RWPE1 (cell line): ENCODE measurements at regions not wholly inside any gene's neighbourhood (a gene's known extent, or its start where the extent isn't known, plus 50 kb on each side); places are given as distances from the start of the nearest gene placed in this dataset.

Experiments used
- CTCF ChIA-PET: fragments of 350-600 bp; sonication (Branson Sonifier 250); formaldehyde crosslinking; extraction: SDS; loops from one replicate; lab custom pipeline; 2021; lab: Yijun Ruan, JAX
- POLR2A ChIA-PET: fragments of 400-600 bp; formaldehyde crosslinking; extraction: SDS; loops from one replicate; lab custom pipeline; 2020; ENCODE audit warnings: antibody characterized with exemption; ENCODE audit not compliant: low non-redundant PET; lab: Yijun Ruan, JAX
- DNase-seq: peaks from one replicate; pipeline ENCODE4 v3.0.0; 2012; ENCODE audit warnings: low spot score
- H3K27ac ChIP-seq: fragments of 450-650 bp; 2 replicates; pipeline ENCODE4 v1.5.1; 2017
- TF ChIP-seq, protein P1 (sequence below): fragments of 450-650 bp; conservative IDR thresholded peaks from 2 replicates; pipeline ENCODE4 v1.5.1; 2017; ENCODE audit warnings: low read depth, mild to moderate bottlenecking

DNA sequence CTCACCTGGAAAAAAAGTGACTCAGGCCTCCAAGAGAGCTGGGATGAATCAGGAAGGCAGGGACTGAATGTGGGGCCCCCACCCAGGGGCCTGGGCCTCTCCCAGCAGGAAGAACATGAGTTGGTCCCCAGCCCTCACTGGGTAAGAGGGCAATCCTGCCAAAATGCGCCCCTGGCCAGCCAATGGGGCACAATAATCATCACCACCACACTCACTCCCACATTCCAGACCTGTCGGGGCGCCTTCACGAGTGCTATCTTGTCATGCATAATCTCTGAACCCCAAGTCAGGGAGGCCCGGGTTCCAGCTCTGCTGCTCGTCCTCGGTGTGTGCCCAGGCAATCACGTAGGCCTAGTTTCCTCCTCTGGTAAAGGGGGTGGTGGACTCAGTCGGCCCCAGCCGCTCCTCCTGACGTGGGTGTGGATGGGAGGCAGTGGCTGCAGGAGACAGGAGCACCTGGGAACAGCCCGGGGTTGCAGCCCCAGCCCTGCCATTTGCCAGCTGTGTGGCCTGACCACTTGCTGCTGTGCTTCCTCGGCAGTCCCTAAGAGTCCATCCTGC is 115.1 kb downstream of the CYP26B1 start:
- POLR2A ChIA-PET, result no interaction called here
- peak; percentile 64 for DNase-seq
- TF ChIP-seq, protein P1, sequence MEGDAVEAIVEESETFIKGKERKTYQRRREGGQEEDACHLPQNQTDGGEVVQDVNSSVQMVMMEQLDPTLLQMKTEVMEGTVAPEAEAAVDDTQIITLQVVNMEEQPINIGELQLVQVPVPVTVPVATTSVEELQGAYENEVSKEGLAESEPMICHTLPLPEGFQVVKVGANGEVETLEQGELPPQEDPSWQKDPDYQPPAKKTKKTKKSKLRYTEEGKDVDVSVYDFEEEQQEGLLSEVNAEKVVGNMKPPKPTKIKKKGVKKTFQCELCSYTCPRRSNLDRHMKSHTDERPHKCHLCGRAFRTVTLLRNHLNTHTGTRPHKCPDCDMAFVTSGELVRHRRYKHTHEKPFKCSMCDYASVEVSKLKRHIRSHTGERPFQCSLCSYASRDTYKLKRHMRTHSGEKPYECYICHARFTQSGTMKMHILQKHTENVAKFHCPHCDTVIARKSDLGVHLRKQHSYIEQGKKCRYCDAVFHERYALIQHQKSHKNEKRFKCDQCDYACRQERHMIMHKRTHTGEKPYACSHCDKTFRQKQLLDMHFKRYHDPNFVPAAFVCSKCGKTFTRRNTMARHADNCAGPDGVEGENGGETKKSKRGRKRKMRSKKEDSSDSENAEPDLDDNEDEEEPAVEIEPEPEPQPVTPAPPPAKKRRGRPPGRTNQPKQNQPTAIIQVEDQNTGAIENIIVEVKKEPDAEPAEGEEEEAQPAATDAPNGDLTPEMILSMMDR, result no peak
- CTCF ChIA-PET, result interaction anchor here (0.5 to 0.7 kb wide), 2 partner anchors 26 to 91 kb away, joined by 3 to 6 read pairs; no protein-coding TSS in a partner anchor
- H3K27ac ChIP-seq, result peak overlapping the region; percentile 84

DNA sequence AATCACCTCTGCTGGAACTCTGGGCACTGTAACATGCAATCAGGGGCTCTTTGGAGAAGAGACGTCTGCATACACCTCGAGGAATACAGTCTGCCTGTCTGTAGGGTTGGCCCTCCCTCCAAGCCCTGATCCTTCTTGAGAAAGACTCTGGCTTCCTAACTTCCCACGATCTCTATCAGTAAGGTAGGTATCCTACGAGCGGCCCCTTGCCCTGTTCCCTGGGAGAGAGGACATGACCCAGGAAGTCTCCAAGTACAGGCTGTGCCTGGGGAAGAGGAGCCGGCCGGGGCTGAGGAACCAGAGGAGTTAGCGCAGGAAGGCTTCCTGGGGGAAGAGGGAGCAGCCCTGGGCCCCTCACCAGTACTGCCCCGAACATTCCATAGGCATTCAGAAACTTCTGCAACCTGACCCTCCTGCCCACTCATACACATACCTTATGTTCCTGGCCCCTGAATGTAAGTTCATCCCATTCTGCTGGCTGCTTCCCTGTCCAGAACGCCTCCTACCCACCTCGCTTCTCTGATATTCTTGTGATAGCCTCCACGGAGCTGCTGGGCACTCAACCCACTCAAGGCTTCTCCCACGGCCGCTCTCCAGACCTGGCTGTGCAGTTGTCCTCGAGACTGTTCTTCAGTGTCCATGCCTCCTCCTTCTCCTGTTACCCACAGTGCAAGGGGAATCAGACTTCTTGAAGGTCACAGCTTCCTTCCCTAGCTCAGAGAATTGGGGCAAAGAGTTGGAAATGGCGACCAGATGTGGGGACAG is 116.1 kb downstream of the CYP26B1 start:
- H3K27ac ChIP-seq, result peak overlapping the region; percentile 84
- CTCF ChIA-PET, result no interaction called here
- POLR2A ChIA-PET, result no interaction called here
- TF ChIP-seq, protein P1, result no peak
- no peak for DNase-seq

DNA sequence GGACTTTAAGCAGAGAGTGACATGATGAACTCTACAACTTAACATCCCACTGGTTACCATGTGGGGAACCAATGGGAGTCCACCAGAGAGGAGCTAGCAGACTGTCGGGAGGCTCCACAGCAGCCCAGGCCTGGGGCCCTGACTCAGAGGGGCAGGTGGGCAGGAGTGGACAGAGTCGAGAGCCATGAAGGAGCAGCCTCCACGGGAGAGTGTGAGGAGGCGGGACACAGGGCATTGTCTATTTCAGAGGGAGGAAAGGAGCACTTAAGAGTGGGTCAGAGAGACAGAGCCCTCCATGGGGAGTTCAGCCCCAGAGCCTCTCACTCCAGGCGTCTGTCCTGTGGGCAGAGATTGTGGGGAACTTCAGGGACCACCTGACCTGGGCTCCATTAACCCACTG is 118.7 kb downstream of the CYP26B1 start:
- DNase-seq, result no peak
- TF ChIP-seq, protein P1, result no peak
- ChIA-PET CTCF (no interaction called here), POLR2A (no interaction called here)
- no peak overlapping the region for H3K27ac ChIP-seq

DNA sequence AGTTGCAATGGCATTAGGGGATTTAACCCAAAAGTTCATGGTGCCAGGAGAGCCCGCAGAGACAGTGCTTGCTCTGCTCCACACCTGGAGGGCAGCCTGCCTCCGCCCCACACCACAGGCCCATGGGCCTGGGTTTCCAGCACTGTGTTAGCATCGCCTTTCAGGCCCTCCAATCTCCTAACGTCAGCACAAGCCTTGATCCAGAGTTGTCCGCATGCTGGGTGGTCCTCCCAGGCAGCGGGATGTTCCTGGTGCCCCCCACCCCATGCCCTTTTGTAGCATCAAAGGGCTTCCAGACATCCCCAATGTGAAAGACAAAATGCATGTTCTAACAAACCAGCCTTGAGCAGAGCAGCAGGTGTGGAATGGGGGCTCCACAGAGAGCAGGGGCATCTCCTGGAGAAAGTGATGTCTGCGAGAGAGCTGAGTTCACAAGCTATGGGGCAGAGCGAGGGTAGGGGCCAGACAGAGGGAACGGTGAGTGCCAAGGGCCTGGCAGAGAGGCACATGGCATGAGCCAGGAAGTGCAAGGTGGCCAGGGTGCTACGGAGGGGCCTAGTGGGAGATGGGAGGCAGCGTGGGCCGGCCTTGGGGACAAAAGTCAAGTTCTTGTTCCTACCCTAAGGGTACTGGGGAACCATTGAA is 119.2 kb downstream of the CYP26B1 start:
- CTCF ChIA-PET, result no interaction called here

DNA sequence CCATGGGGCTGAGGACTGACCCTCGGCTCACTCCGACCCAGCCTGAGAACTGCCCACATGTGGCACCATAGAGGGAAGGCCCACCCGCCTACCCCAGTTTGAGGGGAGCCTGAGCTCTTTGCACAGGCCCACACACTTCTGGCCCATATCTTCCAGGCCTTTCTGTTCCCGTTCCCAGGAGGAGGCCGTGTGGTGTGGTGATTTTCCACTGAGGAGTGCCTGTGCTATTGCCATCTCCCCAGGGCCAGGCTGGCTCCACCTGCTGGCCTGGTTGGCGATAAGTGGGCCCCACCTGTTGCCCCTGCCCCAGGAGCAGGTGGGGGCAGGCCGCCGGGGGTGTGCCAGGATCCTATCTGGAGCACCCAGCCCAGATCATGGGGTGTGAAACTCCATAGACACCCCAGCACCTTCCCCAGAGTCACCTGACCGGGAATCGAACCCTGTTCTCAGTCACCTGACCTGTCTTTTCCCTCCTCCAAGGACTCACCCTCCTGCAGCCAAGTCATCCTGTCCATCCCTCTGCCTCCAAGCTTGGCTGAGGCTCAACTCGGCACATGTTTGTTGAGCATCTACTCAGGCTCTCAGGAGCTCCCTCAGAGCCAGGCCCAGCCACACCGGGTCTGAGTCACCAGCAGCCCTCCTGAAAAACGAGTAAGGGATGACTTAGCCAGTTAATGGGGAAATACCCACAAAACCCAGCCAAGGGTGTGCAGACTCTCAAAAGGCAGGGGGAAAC is 120.1 kb downstream of the CYP26B1 start:
- POLR2A ChIA-PET, result no interaction called here
- CTCF ChIA-PET, result no interaction called here
- H3K27ac ChIP-seq, result peak overlapping the region; percentile 16
- DNase-seq, result peak; percentile 31
- TF ChIP-seq, protein P1, result no peak

More for the DNA sequence above, 119.2 kb downstream of the CYP26B1 start:
- TF ChIP-seq, protein P1, result no peak
- POLR2A ChIA-PET, result no interaction called here
- DNase-seq, result no peak
- H3K27ac ChIP-seq, result peak overlapping the region; percentile 16; the same call in 1 of the 2 replicates
